HEK293T (cell line): ENCODE measurements at regions not wholly inside any gene's neighbourhood (a gene's known extent, or its start where the extent isn't known, plus 50 kb on each side); places are given as distances from the start of the nearest gene placed in this dataset.

Source experiments
- CTCF ChIA-PET: fragments of 350-600 bp; formaldehyde crosslinking; extraction: SDS; loops from one replicate; lab custom pipeline; 2021; ENCODE audit warnings: antibody characterized with exemption, inconsistent platforms; lab: Yijun Ruan, JAX
- POLR2A ChIA-PET: fragments of 350-600 bp; formaldehyde crosslinking; extraction: SDS; loops from one replicate; lab custom pipeline; 2020; ENCODE audit warnings: antibody characterized with exemption, inconsistent platforms; lab: Yijun Ruan, JAX
- DNase-seq: peaks from one replicate; pipeline ENCODE4 v3.0.0; 2012; ENCODE audit warnings: mixed read lengths; ENCODE audit errors: extremely low spot score
- ARNT ChIP-seq: fragments of 450-650 bp; IDR thresholded peaks from 2 replicates; pipeline ENCODE4 v1.6.1; 2017; ENCODE audit warnings: mild to moderate bottlenecking
- BHLHE40 ChIP-seq: fragments of 450-650 bp; IDR thresholded peaks from 2 replicates; pipeline ENCODE4 v1.6.1; 2016; ENCODE audit warnings: mild to moderate bottlenecking, moderate library complexity, borderline replicate concordance
- CTBP1 ChIP-seq: fragments of 450-650 bp; IDR thresholded peaks from 2 replicates; pipeline ENCODE4 v1.6.1; 2016; ENCODE audit warnings: borderline replicate concordance
- ELF4 ChIP-seq: fragments of 450-650 bp; IDR thresholded peaks from 2 replicates; pipeline ENCODE4 v1.6.1; 2017; ENCODE audit warnings: antibody characterized with exemption
- FOXA1 ChIP-seq: fragments of 450-650 bp; IDR thresholded peaks from 2 replicates; pipeline ENCODE4 v1.6.1; 2016; ENCODE audit warnings: mild to moderate bottlenecking
- FOXK2 ChIP-seq: fragments of 450-650 bp; IDR thresholded peaks from 2 replicates; pipeline ENCODE4 v1.6.1; 2016; ENCODE audit warnings: mild to moderate bottlenecking
- FOXM1 ChIP-seq: fragments of 450-650 bp; IDR thresholded peaks from 2 replicates; pipeline ENCODE4 v1.6.1; 2017; ENCODE audit warnings: mild to moderate bottlenecking, borderline replicate concordance
- HDGF ChIP-seq: fragments of 450-650 bp; IDR thresholded peaks from 2 replicates; pipeline ENCODE4 v1.6.1; 2017; ENCODE audit warnings: antibody characterized with exemption, borderline replicate concordance
- L3MBTL2 ChIP-seq: fragments of 450-650 bp; conservative IDR thresholded peaks from 2 replicates; pipeline ENCODE4 v1.6.1; 2016; ENCODE audit warnings: mild to moderate bottlenecking
- LEF1 ChIP-seq: fragments of 450-650 bp; IDR thresholded peaks from 2 replicates; pipeline ENCODE4 v1.6.1; 2017; ENCODE audit warnings: mild to moderate bottlenecking, borderline replicate concordance
- NFRKB ChIP-seq: fragments of 450-650 bp; IDR thresholded peaks from 2 replicates; pipeline ENCODE4 v1.6.1; 2016; ENCODE audit warnings: mild to moderate bottlenecking, moderate library complexity
- SP1 ChIP-seq: fragments of 450-650 bp; IDR thresholded peaks from 2 replicates; pipeline ENCODE4 v1.6.1; 2017
- SUZ12 ChIP-seq: fragments of 450-650 bp; IDR thresholded peaks from 2 replicates; pipeline ENCODE4 v1.6.1; 2016; ENCODE audit warnings: mild to moderate bottlenecking
- TARDBP ChIP-seq: fragments of 450-650 bp; IDR thresholded peaks from 2 replicates; pipeline ENCODE4 v1.6.1; 2016
- ZNF384 ChIP-seq: fragments of 450-650 bp; IDR thresholded peaks from 2 replicates; pipeline ENCODE4 v1.6.1; 2016
- TF ChIP-seq, protein P1 (sequence below): fragments of 450-650 bp; IDR thresholded peaks from 2 replicates; pipeline ENCODE4 v1.6.1; 2016

DNA sequence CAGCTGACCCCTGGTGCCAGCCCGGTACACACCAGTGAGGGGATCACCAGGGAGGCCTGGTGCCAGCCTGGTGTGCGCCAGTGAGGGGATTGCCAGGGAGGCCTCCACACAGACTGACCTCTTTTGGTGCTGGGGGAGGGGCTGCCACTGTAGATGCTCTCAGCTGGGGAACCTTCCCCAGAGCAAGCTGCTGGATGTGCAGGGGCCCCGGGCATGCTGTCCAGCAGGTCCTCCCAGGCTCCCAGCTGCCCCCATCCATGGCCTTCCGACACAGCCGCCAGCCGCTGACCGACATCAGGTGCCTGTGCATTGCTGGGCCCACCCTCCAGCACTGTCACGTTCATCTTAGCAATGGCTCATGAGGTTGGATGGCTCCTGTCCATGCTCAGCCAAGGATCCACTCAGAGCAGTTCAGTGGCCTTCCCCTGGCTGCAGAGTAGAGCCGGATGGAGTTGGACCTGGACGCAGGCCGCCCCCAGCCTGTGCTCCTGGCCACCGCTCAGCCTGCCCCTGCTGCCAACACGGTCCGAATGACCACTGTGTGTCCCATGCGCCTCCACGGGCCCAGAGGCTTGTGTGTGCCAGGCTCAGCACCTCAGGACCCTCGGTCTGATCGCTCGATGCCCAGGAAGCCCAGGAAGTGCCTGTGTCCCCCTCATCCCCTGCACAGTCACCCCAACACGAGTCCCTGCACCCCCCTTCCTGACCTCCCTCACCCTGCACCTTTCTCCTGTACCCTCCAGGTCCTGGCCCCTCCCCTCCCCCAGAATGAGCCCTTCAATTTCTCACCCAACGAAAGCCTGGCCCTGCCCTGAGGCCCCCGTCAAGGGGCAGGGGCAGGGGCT is 95.7 kb downstream of the YTHDF1 start:
- no peak for DNase-seq
- ChIA-PET POLR2A (no interaction called here), CTCF (no interaction called here)
- TF ChIP-seq LEF1 (no peak), NFRKB (no peak), ELF4 (no peak), ZNF384 (no peak), FOXA1 (no peak), SUZ12 (no peak), HDGF (no peak), FOXK2 (no peak), TARDBP (no peak), CTBP1 (no peak), SP1 (no peak), L3MBTL2 (no peak), ARNT (no peak), FOXM1 (no peak), BHLHE40 (no peak)
- TF ChIP-seq, protein P1, sequence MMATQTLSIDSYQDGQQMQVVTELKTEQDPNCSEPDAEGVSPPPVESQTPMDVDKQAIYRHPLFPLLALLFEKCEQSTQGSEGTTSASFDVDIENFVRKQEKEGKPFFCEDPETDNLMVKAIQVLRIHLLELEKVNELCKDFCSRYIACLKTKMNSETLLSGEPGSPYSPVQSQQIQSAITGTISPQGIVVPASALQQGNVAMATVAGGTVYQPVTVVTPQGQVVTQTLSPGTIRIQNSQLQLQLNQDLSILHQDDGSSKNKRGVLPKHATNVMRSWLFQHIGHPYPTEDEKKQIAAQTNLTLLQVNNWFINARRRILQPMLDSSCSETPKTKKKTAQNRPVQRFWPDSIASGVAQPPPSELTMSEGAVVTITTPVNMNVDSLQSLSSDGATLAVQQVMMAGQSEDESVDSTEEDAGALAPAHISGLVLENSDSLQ = no peak

DNA sequence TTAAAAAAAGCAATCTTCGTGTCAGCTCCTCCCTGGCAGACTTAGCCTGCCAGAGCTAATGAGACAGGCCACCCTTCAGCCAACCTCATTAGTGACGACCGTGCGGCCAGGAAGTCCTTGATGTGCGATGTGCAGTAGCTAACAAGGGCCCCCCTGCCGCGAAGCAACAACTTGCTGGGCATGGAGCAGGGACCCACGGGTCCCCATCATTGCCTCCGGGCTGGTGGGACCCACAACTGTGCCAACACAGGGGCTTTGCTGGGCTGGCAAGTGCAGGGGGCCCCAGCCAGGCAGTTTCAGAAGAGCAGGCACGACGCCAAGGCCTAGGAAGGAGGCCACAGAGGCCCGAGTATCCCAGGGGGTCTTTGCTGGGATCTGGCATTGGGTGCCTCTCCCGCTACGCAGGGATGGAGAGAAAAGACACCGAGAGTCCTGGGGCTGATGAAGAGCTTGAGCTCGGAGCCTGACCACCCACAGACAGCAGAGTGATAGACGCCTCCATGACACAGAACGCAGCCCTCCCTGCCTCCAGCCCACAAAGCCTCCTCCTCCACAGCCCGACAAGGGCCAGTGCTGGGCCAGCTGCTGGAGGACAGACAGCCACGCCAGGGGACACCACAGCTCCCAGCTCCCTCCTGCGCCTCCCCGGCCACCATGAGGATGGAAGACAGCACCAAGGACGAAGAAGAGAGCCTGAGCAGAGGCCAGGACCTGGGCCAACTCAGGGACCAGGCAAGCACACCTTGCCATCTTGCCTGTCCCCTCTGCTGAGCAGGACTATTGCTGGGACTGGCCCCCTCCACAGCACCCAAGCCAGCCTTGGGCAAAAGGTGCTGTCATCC is 96.6 kb downstream of the YTHDF1 start:
- CTCF ChIA-PET = no interaction called here

DNA sequence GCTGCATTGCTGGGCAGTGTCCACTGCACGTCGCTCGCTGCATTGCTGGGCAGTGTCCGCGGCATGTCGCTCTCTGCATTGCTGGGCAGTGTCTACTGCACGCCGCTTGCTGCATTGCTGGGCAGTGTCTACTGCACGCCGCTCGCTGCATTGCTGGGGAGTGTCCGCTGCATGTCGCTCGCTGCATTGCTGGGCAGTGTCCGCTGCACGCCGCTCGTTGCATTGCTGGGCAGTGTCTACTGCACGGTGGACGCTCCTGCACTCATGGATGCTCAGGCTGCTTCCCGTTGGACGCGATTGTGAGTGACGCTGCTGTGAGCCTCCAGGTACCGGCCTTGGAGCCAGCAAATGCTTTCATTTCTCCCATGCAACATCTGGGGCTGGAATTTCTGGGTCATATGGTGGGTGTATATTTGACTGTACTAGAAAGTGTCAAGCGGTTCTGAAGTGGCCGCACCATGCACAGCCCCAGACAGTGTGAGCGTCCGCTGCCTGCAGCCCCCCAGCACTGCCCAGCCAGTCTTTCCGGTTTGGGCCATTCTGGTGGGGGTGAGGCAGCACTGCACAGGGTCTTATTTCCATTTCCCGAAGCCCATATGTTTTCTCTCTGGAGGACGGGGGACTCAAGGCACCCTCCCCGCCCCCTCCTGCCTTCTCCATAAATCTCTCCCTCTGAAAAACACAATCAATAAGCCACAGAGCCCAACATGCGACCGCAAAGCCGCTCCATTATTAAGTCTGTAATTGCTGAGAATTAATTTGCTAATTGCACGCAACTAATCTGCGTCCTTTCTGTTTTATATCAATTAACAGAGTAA is 97.4 kb downstream of the YTHDF1 start:
- ChIA-PET CTCF (no interaction called here), POLR2A (no interaction called here)
- no peak for DNase-seq
- TF ChIP-seq CTBP1 (no peak), ELF4 (no peak), FOXK2 (no peak), SP1 (no peak), BHLHE40 (no peak), SUZ12 (no peak), L3MBTL2 (no peak)
- TF ChIP-seq, protein P1 = no peak

More for the DNA sequence above, 96.6 kb downstream of the YTHDF1 start:
- POLR2A ChIA-PET = no interaction called here
- DNase-seq = no peak
- TF ChIP-seq FOXK2 (no peak), SP1 (no peak), TARDBP (no peak), FOXA1 (no peak)
- TF ChIP-seq, protein P1 = no peak

DNA sequence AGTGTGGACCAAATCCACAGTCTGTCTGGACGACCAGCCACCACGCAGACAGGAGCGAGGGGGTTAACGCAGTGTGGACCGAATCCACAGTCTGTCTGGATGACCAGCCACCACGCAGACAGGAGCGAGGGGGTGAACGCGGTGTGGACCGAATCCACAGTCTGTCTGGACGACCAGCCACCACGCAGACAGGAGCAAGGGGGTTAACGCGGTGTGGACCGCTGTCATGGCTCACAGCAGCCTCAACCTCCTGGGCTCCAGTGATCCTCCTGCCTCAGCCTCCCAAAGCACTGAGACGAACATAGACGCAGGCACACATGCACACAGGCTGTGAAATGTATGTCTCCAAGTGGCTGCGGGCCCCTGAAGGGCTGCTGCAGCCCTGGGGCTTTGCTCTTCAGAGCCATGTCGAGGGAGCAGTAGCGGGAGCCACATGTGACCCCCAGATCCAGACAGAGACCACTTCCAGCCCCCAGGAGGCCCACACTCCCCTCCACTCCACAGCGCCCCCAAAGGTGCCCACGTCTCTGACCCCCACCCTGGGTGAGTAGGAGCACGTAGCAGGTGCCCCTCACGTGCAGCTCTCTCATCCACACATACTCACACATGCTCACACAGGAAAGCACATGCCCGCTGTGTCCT is 98.1 kb downstream of the YTHDF1 start:
- ChIA-PET CTCF (interaction anchor here (1.1 kb wide), 1 partner anchor 33 kb away, joined by 3 read pairs; no protein-coding TSS in a partner anchor), POLR2A (no interaction called here)
- no peak for TF ChIP-seq FOXK2
- TF ChIP-seq, protein P1 = no peak
- TF ChIP-seq BHLHE40 = no peak
- DNase-seq = no peak

DNA sequence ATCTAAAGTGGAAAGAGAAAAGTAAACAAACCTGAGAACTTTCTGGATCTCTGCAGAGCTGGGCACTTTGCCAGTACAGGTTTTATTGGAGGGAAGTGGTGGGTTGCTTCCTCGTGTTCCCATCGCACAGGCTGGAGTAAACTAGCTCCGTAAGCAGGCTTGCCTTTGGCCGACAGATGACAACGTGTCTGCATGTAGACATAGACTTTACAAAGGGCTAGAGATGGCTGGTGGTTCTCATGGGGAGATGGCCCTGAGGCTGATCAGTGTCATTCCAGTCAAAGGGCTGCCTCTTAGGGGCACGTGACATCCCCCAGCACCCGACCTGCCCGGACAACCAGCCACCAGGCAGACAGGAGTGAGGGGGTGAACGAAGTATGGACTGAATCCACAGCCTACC is 98.8 kb downstream of the YTHDF1 start:
- ChIA-PET POLR2A (no interaction called here), CTCF (interaction anchor here (1.1 kb wide), 1 partner anchor 32 kb away, joined by 3 read pairs; no protein-coding TSS in a partner anchor)
- no peak for DNase-seq
- TF ChIP-seq NFRKB (no peak), HDGF (no peak), SP1 (no peak), FOXA1 (no peak), BHLHE40 (no peak), ARNT (no peak), FOXK2 (no peak), ELF4 (no peak)
